ENCODE measurements at regions not wholly inside any gene's neighbourhood (a gene's known extent, or its start where the extent isn't known, plus 50 kb on each side); places are given as distances from the start of the nearest gene placed in this dataset.

- Mint-ChIP-seq H3K4me3 (no peak overlapping the region), H3K27me3 (no peaks in the 10 kb centered on the region), H3K36me3 (no peaks in the 10 kb centered on the region), H3K27ac (peak overlapping the region; percentile 89), H3K9me3 (no peaks in the 10 kb centered on the region), H3K4me1 (ENCODE audit: unreplicated experiment) (peaks cover 40% of the 10 kb centered on the region)
- TF ChIP-seq, protein P1, sequence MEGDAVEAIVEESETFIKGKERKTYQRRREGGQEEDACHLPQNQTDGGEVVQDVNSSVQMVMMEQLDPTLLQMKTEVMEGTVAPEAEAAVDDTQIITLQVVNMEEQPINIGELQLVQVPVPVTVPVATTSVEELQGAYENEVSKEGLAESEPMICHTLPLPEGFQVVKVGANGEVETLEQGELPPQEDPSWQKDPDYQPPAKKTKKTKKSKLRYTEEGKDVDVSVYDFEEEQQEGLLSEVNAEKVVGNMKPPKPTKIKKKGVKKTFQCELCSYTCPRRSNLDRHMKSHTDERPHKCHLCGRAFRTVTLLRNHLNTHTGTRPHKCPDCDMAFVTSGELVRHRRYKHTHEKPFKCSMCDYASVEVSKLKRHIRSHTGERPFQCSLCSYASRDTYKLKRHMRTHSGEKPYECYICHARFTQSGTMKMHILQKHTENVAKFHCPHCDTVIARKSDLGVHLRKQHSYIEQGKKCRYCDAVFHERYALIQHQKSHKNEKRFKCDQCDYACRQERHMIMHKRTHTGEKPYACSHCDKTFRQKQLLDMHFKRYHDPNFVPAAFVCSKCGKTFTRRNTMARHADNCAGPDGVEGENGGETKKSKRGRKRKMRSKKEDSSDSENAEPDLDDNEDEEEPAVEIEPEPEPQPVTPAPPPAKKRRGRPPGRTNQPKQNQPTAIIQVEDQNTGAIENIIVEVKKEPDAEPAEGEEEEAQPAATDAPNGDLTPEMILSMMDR (conservative IDR thresholded peaks at IDR 0.05) = no peak
- DNase-seq (ENCODE audit: extremely low spot score, unreplicated experiment) = no peak
Measured at GRCh38 chr1:39105841-39106765, 80.0 kb downstream of the NDUFS5 start.

DNA sequence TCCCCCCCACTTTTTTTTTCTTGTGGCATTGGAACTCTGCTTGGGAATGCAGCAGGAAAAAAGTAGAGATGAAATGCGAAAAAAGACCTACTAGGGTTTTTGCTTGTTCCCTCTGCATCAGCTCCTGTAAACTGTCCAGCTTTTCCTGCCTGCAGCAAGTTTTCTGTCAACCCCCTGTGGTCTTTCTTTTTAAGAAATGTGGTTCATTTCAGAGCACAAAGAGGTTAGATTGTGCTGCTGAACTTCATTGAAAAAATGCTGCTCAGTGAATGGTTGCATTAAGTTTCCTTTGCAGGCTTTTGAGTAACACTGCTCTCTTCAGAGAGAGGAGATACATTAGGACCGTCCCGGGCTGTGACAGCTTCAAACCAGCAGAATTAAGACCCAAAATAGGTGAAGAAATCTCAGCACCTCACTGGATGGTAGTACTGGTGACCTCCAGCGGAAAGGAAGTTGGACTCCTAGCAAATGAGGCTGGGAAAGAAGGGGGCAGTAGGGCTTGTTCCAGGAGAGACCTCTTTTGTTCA lies 80.7 kb downstream of the NDUFS5 start:
- no peak overlapping the region for H3K27ac Mint-ChIP-seq

GRCh38 chr1:39107341-39108290 lies 81.5 kb downstream of the NDUFS5 start:
- no peaks in the 10 kb centered on the region for H3K36me3 Mint-ChIP-seq
- TF ChIP-seq, protein P1 (conservative IDR thresholded peaks at IDR 0.05) = no peak
- H3K4me1 Mint-ChIP-seq (ENCODE audit: unreplicated experiment) = peaks cover 35% of the 10 kb centered on the region
- no peak overlapping the region for H3K4me3 Mint-ChIP-seq
- H3K9me3 Mint-ChIP-seq = no peaks in the 10 kb centered on the region
- no peak overlapping the region for H3K27ac Mint-ChIP-seq
- no peaks in the 10 kb centered on the region for H3K27me3 Mint-ChIP-seq
- no peak for DNase-seq (ENCODE audit: extremely low spot score, unreplicated experiment)

More for the DNA sequence above, 80.7 kb downstream of the NDUFS5 start:
- no peak for DNase-seq (ENCODE audit: extremely low spot score, unreplicated experiment)
- TF ChIP-seq, protein P1 (conservative IDR thresholded peaks at IDR 0.05) = no peak
- no peak overlapping the region for H3K4me3 Mint-ChIP-seq
- H3K36me3 Mint-ChIP-seq = no peaks in the 10 kb centered on the region
- no peaks in the 10 kb centered on the region for H3K27me3 Mint-ChIP-seq
- peaks cover 40% of the 10 kb centered on the region for H3K4me1 Mint-ChIP-seq (ENCODE audit: unreplicated experiment)
- no peaks in the 10 kb centered on the region for H3K9me3 Mint-ChIP-seq

DNA sequence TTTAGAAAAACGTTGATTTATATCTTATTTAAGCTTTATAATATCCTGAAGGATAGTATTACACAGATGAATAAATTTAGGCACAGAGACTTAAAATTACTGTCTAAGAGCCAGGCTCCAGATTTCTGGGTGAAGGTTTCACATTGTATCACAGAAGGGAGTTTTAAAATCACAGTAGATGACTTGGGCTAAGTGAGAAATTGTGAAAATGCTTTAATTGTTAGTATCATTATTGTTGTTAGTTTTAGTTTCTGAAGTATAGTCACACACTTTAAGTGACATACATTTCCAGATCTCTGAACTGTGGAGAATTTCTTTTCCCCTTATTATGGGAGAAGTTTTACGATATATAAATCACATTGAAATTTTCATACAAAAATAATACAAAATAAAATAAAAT lies 83.5 kb downstream of the NDUFS5 start:
- no peak overlapping the region for H3K27ac Mint-ChIP-seq
- no peak for DNase-seq (ENCODE audit: extremely low spot score, unreplicated experiment)

More for the DNA sequence above, 83.5 kb downstream of the NDUFS5 start:
- Mint-ChIP-seq H3K9me3 (no peaks in the 10 kb centered on the region), H3K27me3 (no peaks in the 10 kb centered on the region), H3K36me3 (peaks cover 8% of the 10 kb centered on the region), H3K4me3 (no peak overlapping the region), H3K4me1 (ENCODE audit: unreplicated experiment) (peaks cover 15% of the 10 kb centered on the region)
- TF ChIP-seq, protein P1 (conservative IDR thresholded peaks at IDR 0.05) = no peak

Measured in type B pancreatic cell (in vitro differentiated cells).